Epidermal melanocyte (primary cell): ENCODE measurements at regions not wholly inside any gene's neighbourhood (a gene's known extent, or its start where the extent isn't known, plus 50 kb on each side); places are given as distances from the start of the nearest gene placed in this dataset.

Experiments
- DNase-seq: peaks from one replicate; pipeline ENCODE4 v3.0.0; 2011; ENCODE audit warnings: low spot score; ENCODE audit not compliant: insufficient read length

- DNase-seq = no peak
Observed at GRCh38 chr12:93292731-93293566, 84.8 kb upstream of the NUDT4 start.

GRCh38 chr12:93297032-93297431 is 80.7 kb upstream of the NUDT4 start:
- no peak for DNase-seq

- DNase-seq = no peak
Observed at GRCh38 chr12:93297536-93297935, 80.2 kb upstream of the NUDT4 start.

- no peak for DNase-seq
Observed at GRCh38 chr12:93299262-93299846, 78.4 kb upstream of the NUDT4 start.

GRCh38 chr12:93300611-93301021 is 77.1 kb upstream of the NUDT4 start:
- DNase-seq = no peak

GRCh38 chr12:93302331-93303229 is 75.1 kb upstream of the NUDT4 start:
- no peak for DNase-seq

- DNase-seq = no peak
Observed at GRCh38 chr12:93306636-93307035, 71.1 kb upstream of the NUDT4 start.

GRCh38 chr12:93308281-93308680 is 69.4 kb upstream of the NUDT4 start:
- no peak for DNase-seq

GRCh38 chr12:93311827-93312226 is 65.9 kb upstream of the NUDT4 start:
- no peak for DNase-seq

- no peak for DNase-seq
Observed at GRCh38 chr12:93314177-93314497, 63.6 kb upstream of the NUDT4 start.

GRCh38 chr12:93315385-93315906 is 62.3 kb upstream of the NUDT4 start:
- no peak for DNase-seq

GRCh38 chr12:93315907-93316622 is 61.7 kb upstream of the NUDT4 start:
- no peak for DNase-seq

GRCh38 chr12:93316623-93316971 is 61.1 kb upstream of the NUDT4 start:
- no peak for DNase-seq

GRCh38 chr12:93317227-93317626 is 60.5 kb upstream of the NUDT4 start:
- no peak for DNase-seq

- no peak for DNase-seq
Observed at GRCh38 chr12:93318720-93319522, 58.8 kb upstream of the NUDT4 start.

- DNase-seq = no peak
Observed at GRCh38 chr12:93319523-93320050, 58.1 kb upstream of the NUDT4 start.

GRCh38 chr12:93322784-93323183 is 54.9 kb upstream of the NUDT4 start:
- DNase-seq = no peak

GRCh38 chr12:93323625-93324329 is 53.9 kb upstream of the NUDT4 start:
- DNase-seq = no peak

- no peak for DNase-seq
Observed at GRCh38 chr12:93325855-93326254, 51.9 kb upstream of the NUDT4 start.
